HG02571 (cell line): ENCODE measurements at regions not wholly inside any gene's neighbourhood (a gene's known extent, or its start where the extent isn't known, plus 50 kb on each side); places are given as distances from the start of the nearest gene placed in this dataset.
"Not testable (repeated sequence)": the region's sequence is repeated elsewhere in the genome, so short reads cannot be mapped to it uniquely, and the experiment has no call there.

Source experiments
- ATAC-seq: cut with Tn5 transposase; IDR thresholded peaks from one replicate; pipeline ENCODE4 v1.9.1; 2021; ENCODE audit warnings: mild to moderate bottlenecking, moderate library complexity; ENCODE audit not compliant: unreplicated experiment

- no peak for ATAC-seq
Observed at GRCh38 chr4:164177153-164177552, 576.8 kb upstream of the SMIM31 start.

GRCh38 chr4:164177753-164178152 is 576.2 kb upstream of the SMIM31 start:
- no peak for ATAC-seq

GRCh38 chr4:164188236-164188635 is 565.7 kb upstream of the SMIM31 start:
- no peak for ATAC-seq

- ATAC-seq: no peak
Observed at GRCh38 chr4:164192844-164193243, 561.1 kb upstream of the SMIM31 start.

DNA sequence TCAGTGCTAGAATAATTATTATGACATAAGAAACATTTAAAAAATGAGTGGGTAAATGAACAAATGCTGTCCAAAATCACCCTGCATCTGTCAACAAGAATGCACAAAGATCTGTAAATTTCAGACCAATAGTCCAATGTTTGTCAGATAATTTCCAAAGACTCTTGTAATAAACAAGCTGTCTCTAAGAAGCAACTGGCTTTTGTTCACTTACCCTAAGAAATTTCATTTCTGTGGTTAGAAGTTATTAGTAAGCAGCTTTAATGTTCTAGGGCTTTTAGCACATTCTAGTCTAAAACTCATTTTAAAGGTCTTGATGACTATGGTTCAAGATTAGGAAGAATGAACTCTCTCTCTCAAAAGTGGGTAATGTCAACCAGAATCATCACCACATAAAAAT is 560.3 kb upstream of the SMIM31 start:
- ATAC-seq: no peak

DNA sequence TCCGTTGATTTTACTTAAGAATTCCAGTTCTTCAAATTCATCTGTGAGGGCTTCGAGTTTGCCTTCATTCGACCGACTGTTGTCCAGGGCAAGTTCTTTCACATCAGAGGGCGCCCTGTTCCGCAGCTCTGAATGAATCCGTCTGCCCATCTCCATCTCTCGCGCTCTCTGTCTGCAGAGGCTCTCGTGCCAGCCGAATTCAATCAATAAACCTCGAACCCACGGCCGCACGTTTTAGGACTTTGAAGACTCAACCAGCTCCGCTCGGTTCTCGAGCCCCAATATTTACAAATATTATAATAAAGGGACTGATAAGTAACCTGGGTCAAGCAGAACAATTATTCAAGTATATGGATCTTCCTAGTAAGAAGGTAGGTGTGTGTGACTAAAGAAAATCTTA is 556.4 kb upstream of the SMIM31 start:
- ATAC-seq: no peak

DNA sequence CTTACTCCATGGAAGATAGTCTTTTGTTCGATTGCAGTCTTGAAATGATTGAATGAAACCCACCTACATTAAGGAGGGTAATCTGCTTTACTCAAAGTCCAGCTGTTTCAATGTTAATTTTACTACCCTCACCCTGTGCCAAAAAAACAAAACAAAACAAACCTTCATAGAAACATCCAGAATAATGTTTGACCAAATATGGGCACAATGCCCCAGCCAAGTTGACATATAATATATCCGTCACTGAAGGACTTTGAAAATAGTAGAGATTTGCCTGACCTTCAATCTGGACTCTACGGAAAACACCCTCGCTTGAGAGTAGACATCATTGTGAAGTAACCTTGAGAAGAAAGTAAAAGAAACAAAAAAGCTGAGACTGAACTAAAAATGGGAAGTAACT is 550.5 kb upstream of the SMIM31 start:
- ATAC-seq: no peak

GRCh38 chr4:164204434-164204833 is 549.5 kb upstream of the SMIM31 start:
- ATAC-seq: no peak

DNA sequence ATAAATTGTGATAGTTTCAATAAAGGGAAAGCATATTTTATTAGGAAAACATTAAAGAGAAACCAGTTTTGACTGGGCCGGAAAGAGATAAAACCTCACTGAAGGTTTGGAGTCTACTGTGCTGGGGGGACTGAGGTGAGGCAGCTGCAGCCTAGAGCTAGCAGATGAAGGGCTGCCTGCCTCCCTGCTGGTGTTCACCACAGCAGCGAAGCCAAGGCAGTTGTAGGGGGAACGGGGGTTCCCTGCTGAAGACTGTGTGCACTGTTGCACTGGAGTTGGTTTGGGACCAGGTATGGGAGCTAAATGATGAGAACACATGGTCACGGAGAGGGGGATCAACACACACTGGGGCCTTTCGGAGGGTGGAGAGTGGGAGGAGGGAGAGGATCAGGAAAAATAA is 546.5 kb upstream of the SMIM31 start:
- no peak for ATAC-seq

DNA sequence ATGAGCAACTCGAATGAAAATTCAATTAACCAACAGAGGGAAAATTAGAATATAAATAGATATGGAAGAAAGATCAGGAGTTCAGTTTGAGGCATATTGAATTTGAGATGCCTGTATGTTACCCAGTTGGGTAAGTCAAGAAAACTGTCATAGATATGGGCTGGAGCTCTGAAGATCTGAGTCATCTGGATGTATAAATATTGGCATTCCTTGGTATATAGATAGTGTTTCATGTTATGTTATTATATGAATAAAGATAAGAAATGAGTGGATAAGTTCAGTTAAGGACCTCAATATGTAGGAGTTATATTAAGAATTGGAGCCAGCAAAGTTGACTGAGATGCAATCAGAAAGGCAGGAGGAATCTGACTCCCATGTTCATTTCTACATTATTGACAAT is 543.6 kb upstream of the SMIM31 start:
- no peak for ATAC-seq

- ATAC-seq: no peak
Observed at GRCh38 chr4:164212134-164212533, 541.8 kb upstream of the SMIM31 start.

GRCh38 chr4:164212714-164213113 is 541.2 kb upstream of the SMIM31 start:
- ATAC-seq: no peak

GRCh38 chr4:164215113-164215741 is 538.7 kb upstream of the SMIM31 start:
- no peak for ATAC-seq

GRCh38 chr4:164221631-164222030 is 532.3 kb upstream of the SMIM31 start:
- ATAC-seq: no peak

DNA sequence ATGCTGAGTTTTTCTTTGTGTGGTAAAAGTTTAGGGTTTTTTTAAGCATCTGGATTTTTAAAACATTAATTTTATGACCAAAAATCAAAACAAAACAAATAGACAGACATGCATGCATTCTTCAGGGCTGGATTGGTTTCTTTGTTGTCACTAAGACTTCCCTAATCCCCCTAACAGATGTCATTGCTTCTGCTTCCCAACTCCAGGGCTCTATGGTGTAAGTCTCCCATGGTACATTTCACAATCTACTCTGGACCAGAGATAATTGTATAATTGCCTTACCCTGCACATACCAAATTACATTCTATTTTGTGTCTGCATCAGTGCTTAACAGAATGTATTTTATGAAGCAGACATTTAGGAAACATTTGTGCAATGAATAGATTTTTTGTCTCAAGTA is 529.1 kb upstream of the SMIM31 start:
- ATAC-seq: no peak

GRCh38 chr4:164229255-164229654 is 524.7 kb upstream of the SMIM31 start:
- ATAC-seq: no peak

GRCh38 chr4:164239433-164239832 is 514.5 kb upstream of the SMIM31 start:
- ATAC-seq: no peak

DNA sequence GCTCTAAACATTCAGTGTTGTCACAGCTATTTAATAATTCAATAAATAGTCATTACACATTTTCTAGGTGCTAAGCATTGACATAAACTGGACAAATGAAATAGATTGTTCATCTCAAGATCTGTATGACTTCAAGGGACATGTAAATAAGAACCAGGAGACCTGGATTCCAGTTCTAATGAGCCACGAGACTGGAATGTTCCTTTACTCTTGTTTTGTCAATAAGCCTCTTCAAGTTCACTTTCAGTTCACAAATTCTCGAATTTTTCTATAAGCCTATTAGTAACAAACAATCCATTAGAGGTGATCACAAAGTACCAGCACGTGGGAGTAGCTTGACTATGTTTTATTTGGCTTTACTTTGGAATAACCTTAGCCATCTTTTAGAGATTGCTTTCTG is 514.0 kb upstream of the SMIM31 start:
- no peak for ATAC-seq

DNA sequence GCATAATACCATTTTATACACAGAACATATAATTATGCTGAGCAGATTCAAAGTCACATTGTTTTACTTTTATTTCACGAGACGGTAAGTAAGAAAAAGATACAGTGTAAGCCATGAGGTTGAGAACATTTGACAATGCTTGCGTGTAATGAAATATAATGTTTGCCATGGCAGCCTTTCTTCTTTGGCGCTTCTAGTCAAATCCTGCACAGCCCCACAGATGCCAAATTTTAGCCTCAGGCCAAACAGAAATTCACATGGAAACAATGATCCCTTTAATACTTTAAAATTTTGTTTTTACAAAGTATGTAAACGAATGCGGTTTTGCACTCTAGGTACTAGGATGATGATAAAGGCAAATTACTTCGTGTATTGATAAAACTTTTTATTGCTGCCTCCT is 502.7 kb upstream of the SMIM31 start:
- ATAC-seq: no peak

GRCh38 chr4:164252286-164252685 is 501.6 kb upstream of the SMIM31 start:
- no peak for ATAC-seq

DNA sequence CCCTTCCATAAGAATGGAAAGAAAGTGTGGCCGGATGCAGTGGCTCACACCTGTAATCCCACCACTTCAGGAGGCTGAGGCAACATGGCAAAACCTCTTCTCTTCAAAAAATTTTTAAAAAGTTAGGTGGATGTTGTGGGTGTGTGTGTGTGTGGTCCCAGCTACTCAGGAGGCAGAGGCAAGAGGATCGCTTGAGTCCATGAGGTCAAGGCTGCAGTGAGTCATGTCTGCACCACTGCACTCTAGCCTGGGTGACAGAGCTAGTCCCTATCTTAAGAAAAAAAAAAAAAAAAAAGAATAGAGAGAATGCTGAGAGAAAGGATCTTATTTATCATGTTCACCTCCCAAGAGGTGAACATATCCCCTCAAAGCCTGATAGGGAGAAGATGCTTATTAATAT is 492.1 kb upstream of the SMIM31 start:
- ATAC-seq: no peak

GRCh38 chr4:164262508-164262907 is 491.4 kb upstream of the SMIM31 start:
- not testable (repeated sequence) for ATAC-seq

- not testable (repeated sequence) for ATAC-seq
Observed at GRCh38 chr4:164277414-164277813, 476.5 kb upstream of the SMIM31 start.
